ENCODE measurements at regions not wholly inside any gene's neighbourhood (a gene's known extent, or its start where the extent isn't known, plus 50 kb on each side); places are given as distances from the start of the nearest gene placed in this dataset.

GRCh38 chr2:128433911-128434550 lies 115.4 kb upstream of the HS6ST1 start:
- TF ChIP-seq POLR2AphosphoS5 (IDR thresholded peaks at IDR 0.05) (no peak), POLR2A (IDR thresholded peaks at IDR 0.05) (no peak), EP300 (IDR thresholded peaks at IDR 0.05) (no peak)
- TF ChIP-seq, protein P1, sequence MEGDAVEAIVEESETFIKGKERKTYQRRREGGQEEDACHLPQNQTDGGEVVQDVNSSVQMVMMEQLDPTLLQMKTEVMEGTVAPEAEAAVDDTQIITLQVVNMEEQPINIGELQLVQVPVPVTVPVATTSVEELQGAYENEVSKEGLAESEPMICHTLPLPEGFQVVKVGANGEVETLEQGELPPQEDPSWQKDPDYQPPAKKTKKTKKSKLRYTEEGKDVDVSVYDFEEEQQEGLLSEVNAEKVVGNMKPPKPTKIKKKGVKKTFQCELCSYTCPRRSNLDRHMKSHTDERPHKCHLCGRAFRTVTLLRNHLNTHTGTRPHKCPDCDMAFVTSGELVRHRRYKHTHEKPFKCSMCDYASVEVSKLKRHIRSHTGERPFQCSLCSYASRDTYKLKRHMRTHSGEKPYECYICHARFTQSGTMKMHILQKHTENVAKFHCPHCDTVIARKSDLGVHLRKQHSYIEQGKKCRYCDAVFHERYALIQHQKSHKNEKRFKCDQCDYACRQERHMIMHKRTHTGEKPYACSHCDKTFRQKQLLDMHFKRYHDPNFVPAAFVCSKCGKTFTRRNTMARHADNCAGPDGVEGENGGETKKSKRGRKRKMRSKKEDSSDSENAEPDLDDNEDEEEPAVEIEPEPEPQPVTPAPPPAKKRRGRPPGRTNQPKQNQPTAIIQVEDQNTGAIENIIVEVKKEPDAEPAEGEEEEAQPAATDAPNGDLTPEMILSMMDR (IDR thresholded peaks at IDR 0.05), result no peak
- no peaks in the 10 kb centered on the region for H3K36me3 ChIP-seq
- 72 to 94% methylated on average over 2 of the region's 3 CpGs for WGBS, 2 donors (ENCODE audit: low coverage in 1 of 2)
- ATAC-seq, result no peak
- peaks cover 8% of the 10 kb centered on the region for H3K27me3 ChIP-seq
- no peaks in the 10 kb centered on the region for H3K4me1 ChIP-seq
- peaks cover 0 to 12% (median 0%) of the 10 kb centered on the region in 3 donors for H3K9me3 ChIP-seq
- no peak overlapping the region for H3K4me3 ChIP-seq
- no peak overlapping the region for H3K27ac ChIP-seq

GRCh38 chr2:128435576-128436478 lies 117.2 kb upstream of the HS6ST1 start:
- WGBS, 2 donors (ENCODE audit: low coverage in 1 of 2), result 54 to 70% methylated on average over 4 to 6 of the region's 18 CpGs
- Histone ChIP-seq H3K9me3 (no peaks in the 10 kb centered on the region), H3K27ac (no peak overlapping the region), H3K36me3 (no peaks in the 10 kb centered on the region), H3K4me3 (no peak overlapping the region), H3K4me1 (no peaks in the 10 kb centered on the region), H3K27me3 (peaks cover 12% of the 10 kb centered on the region)
- no peak for ATAC-seq
- TF ChIP-seq, protein P1 (IDR thresholded peaks at IDR 0.05), result no peak
- TF ChIP-seq POLR2AphosphoS5 (IDR thresholded peaks at IDR 0.05), result no peak
- no peak for TF ChIP-seq EP300 (IDR thresholded peaks at IDR 0.05)
- TF ChIP-seq POLR2A (IDR thresholded peaks at IDR 0.05), result no peak

DNA sequence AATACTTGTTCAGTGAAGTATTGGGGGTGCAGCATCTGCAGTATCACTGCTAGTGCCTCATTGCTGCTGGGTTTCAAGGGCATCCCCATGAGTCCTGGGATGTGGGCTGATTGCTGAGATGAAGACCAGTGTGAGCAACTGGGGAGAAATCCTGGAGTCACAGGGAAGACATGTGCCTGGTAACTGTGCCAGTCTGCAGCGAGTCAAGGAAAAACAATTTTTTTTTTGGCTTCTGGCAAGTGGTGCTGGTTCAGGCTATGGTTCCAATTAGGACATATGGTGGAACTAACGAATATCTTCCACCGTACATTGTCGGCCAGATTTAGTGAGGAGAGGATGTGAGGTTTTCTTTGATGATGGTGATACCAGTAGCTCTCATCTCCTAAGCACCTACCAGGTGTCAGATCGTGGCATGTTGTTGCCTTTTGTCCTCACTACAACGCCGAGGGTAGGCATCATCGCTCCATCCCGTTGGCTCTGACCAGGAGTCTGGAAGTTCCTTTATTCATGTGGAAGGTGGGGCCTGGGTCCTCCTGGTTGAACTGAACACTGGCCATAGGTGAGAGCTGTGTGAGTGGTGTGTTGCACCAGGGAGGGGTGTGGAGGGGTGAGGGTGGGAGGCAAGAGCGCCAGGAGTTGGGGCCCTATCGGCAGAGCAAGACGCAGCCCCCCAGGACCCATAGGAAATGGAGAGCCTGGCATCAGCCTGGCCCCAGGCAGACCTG lies 118.0 kb upstream of the HS6ST1 start:
- Histone ChIP-seq H3K36me3 (no peaks in the 10 kb centered on the region), H3K27ac (no peak overlapping the region), H3K9me3 (no peaks in the 10 kb centered on the region), H3K27me3 (peaks cover 12% of the 10 kb centered on the region), H3K4me1 (no peaks in the 10 kb centered on the region), H3K4me3 (no peak overlapping the region)
- no peak for TF ChIP-seq EP300 (IDR thresholded peaks at IDR 0.05)
- no peak for TF ChIP-seq POLR2A (IDR thresholded peaks at IDR 0.05)
- TF ChIP-seq POLR2AphosphoS5 (IDR thresholded peaks at IDR 0.05), result no peak
- TF ChIP-seq, protein P1 (IDR thresholded peaks at IDR 0.05), result no peak
- WGBS, 2 donors (ENCODE audit: low coverage in 1 of 2), result 90 to 99% methylated on average over 8 to 9 of the region's 12 CpGs
- ATAC-seq, result no peak

GRCh38 chr2:128437204-128437565 lies 118.5 kb upstream of the HS6ST1 start:
- no peaks in the 10 kb centered on the region for H3K9me3 ChIP-seq
- H3K4me3 ChIP-seq, result no peak overlapping the region
- ATAC-seq, result no peak
- peaks cover 12% of the 10 kb centered on the region for H3K27me3 ChIP-seq
- TF ChIP-seq POLR2AphosphoS5 (IDR thresholded peaks at IDR 0.05) (no peak), POLR2A (IDR thresholded peaks at IDR 0.05) (no peak), EP300 (IDR thresholded peaks at IDR 0.05) (no peak)
- TF ChIP-seq, protein P1 (IDR thresholded peaks at IDR 0.05), result no peak
- H3K27ac ChIP-seq, result no peak overlapping the region
- H3K4me1 ChIP-seq, result no peaks in the 10 kb centered on the region
- WGBS, 2 donors (ENCODE audit: low coverage in 1 of 2), result 75 to 91% methylated on average over 2 to 4 of the region's 9 CpGs
- no peaks in the 10 kb centered on the region for H3K36me3 ChIP-seq

All from gastroesophageal sphincter (tissue), 4 donors.